ENCODE measurements at regions not wholly inside any gene's neighbourhood (a gene's known extent, or its start where the extent isn't known, plus 50 kb on each side); places are given as distances from the start of the nearest gene placed in this dataset.

GRCh38 chr16:73151941-73152340, 104.0 kb upstream of the ZFHX3 start:
- H3K4ac ChIP-seq (ENCODE audit: low read depth in 1 of 2, low read length in 2 of 2) = no peak overlapping the region
- no peak overlapping the region for H2BK120ac ChIP-seq (ENCODE audit: low read depth, low read length)
- no peaks in the 10 kb centered on the region for H3K27me3 ChIP-seq (ENCODE audit: control insufficient read depth in 1 of 2, insufficient read depth in 1 of 2, low read length in 2 of 2)
- no peak overlapping the region for H3K14ac ChIP-seq (ENCODE audit: low read length in 2 of 2)
- H4K8ac ChIP-seq (ENCODE audit: low read length) = no peak overlapping the region
- no peak overlapping the region for H3K27ac ChIP-seq (ENCODE audit: low read length, poor library complexity, severe bottlenecking)
- H3K9ac ChIP-seq (ENCODE audit: low read length) = no peak overlapping the region
- no peak for DNase-seq
- no peak overlapping the region for H3K23ac ChIP-seq (ENCODE audit: low read length in 2 of 2)
- no peaks in the 10 kb centered on the region for H3K4me1 ChIP-seq (ENCODE audit: control insufficient read depth, insufficient read depth, low read depth, low read length)
- H4K91ac ChIP-seq (ENCODE audit: low read length) = no peak overlapping the region
- no peak overlapping the region for H2BK15ac ChIP-seq (ENCODE audit: low read depth, poor library complexity, severe bottlenecking)
- H3K36me3 ChIP-seq (ENCODE audit: control insufficient read depth in 1 of 2, insufficient read depth in 2 of 2, low read depth in 1 of 2, low read length in 2 of 2) = no peaks in the 10 kb centered on the region
- H3K4me2 ChIP-seq (ENCODE audit: low read length, poor library complexity, severe bottlenecking) = no peak overlapping the region
- H3K9me3 ChIP-seq (ENCODE audit: control insufficient read depth, low read length) = no peaks in the 10 kb centered on the region
- no peaks in the 10 kb centered on the region for H3K79me1 ChIP-seq (replicated peaks; ENCODE audit: low read length, poor library complexity, severe bottlenecking)
- H3K18ac ChIP-seq (ENCODE audit: low read depth in 1 of 2, low read length in 2 of 2) = no peak overlapping the region
- 83% methylated on average over 4 of the region's 6 CpGs for WGBS
- no peak overlapping the region for H2BK5ac ChIP-seq (ENCODE audit: low read depth, low read length, poor library complexity, severe bottlenecking)
- no peak overlapping the region for H2BK12ac ChIP-seq (ENCODE audit: low read length in 2 of 2)
- no peak overlapping the region for H2AFZ ChIP-seq (ENCODE audit: low read depth, low read length)
- H2AK5ac ChIP-seq (ENCODE audit: low read length, severe bottlenecking) = no peak overlapping the region
- no peak overlapping the region for H3K4me3 ChIP-seq (ENCODE audit: insufficient read depth in 1 of 2, low read depth in 1 of 2, low read length in 2 of 2)

DNA sequence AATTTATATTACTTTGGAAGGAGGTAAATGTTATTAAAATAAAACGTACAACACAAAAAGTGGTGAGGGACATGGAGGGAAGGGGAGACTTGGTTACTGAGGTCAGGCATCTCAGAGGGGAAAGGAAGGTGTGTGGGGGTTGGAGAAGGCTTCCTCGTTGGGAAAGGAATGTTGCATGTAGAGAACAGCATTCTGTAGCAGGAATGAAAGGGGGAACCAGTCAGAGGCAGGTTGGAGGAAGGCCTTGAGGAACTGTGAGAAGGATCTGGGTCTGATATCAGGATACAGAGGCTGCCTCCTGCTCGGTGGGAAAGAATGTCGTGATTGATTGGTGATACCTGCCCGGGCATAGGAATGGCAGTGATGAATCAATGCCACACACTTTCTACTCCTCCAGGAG, 103.3 kb upstream of the ZFHX3 start:
- Histone ChIP-seq H4K8ac (ENCODE audit: low read length) (no peak overlapping the region), H2AFZ (ENCODE audit: low read depth, low read length) (no peak overlapping the region), H2AK5ac (ENCODE audit: low read length, severe bottlenecking) (no peak overlapping the region), H4K91ac (ENCODE audit: low read length) (no peak overlapping the region), H3K4ac (ENCODE audit: low read depth in 1 of 2, low read length in 2 of 2) (no peak overlapping the region), H3K9ac (ENCODE audit: low read length) (no peak overlapping the region), H3K4me3 (ENCODE audit: insufficient read depth in 1 of 2, low read depth in 1 of 2, low read length in 2 of 2) (no peak overlapping the region), H2BK5ac (ENCODE audit: low read depth, low read length, poor library complexity, severe bottlenecking) (no peak overlapping the region), H3K4me1 (ENCODE audit: control insufficient read depth, insufficient read depth, low read depth, low read length) (no peaks in the 10 kb centered on the region), H2BK15ac (ENCODE audit: low read depth, poor library complexity, severe bottlenecking) (no peak overlapping the region), H3K79me1 (replicated peaks; ENCODE audit: low read length, poor library complexity, severe bottlenecking) (no peaks in the 10 kb centered on the region), H3K4me2 (ENCODE audit: low read length, poor library complexity, severe bottlenecking) (no peak overlapping the region), H3K36me3 (ENCODE audit: control insufficient read depth in 1 of 2, insufficient read depth in 2 of 2, low read depth in 1 of 2, low read length in 2 of 2) (no peaks in the 10 kb centered on the region), H3K18ac (ENCODE audit: low read depth in 1 of 2, low read length in 2 of 2) (no peak overlapping the region), H2BK12ac (ENCODE audit: low read length in 2 of 2) (no peak overlapping the region), H3K9me3 (ENCODE audit: control insufficient read depth, low read length) (no peaks in the 10 kb centered on the region), H3K27me3 (ENCODE audit: control insufficient read depth in 1 of 2, insufficient read depth in 1 of 2, low read length in 2 of 2) (no peaks in the 10 kb centered on the region), H3K14ac (ENCODE audit: low read length in 2 of 2) (no peak overlapping the region), H3K27ac (ENCODE audit: low read length, poor library complexity, severe bottlenecking) (no peak overlapping the region), H2BK120ac (ENCODE audit: low read depth, low read length) (no peak overlapping the region), H3K23ac (ENCODE audit: low read length in 2 of 2) (no peak overlapping the region)
- 49% methylated on average over 5 of the region's 5 CpGs for WGBS
- DNase-seq = no peak

- Histone ChIP-seq H3K27ac (ENCODE audit: low read length, poor library complexity, severe bottlenecking) (no peak overlapping the region), H3K14ac (ENCODE audit: low read length in 2 of 2) (no peak overlapping the region), H2BK12ac (ENCODE audit: low read length in 2 of 2) (no peak overlapping the region), H2BK5ac (ENCODE audit: low read depth, low read length, poor library complexity, severe bottlenecking) (no peak overlapping the region), H3K36me3 (ENCODE audit: control insufficient read depth in 1 of 2, insufficient read depth in 2 of 2, low read depth in 1 of 2, low read length in 2 of 2) (no peaks in the 10 kb centered on the region), H3K79me1 (replicated peaks; ENCODE audit: low read length, poor library complexity, severe bottlenecking) (no peaks in the 10 kb centered on the region), H2AK5ac (ENCODE audit: low read length, severe bottlenecking) (no peak overlapping the region), H2BK120ac (ENCODE audit: low read depth, low read length) (no peak overlapping the region), H3K4me2 (ENCODE audit: low read length, poor library complexity, severe bottlenecking) (no peak overlapping the region), H2AFZ (ENCODE audit: low read depth, low read length) (no peak overlapping the region), H3K9me3 (ENCODE audit: control insufficient read depth, low read length) (no peaks in the 10 kb centered on the region), H4K91ac (ENCODE audit: low read length) (no peak overlapping the region), H4K8ac (ENCODE audit: low read length) (no peak overlapping the region), H2BK15ac (ENCODE audit: low read depth, poor library complexity, severe bottlenecking) (no peak overlapping the region), H3K9ac (ENCODE audit: low read length) (no peak overlapping the region), H3K23ac (ENCODE audit: low read length in 2 of 2) (no peak overlapping the region), H3K27me3 (ENCODE audit: control insufficient read depth in 1 of 2, insufficient read depth in 1 of 2, low read length in 2 of 2) (no peaks in the 10 kb centered on the region), H3K18ac (ENCODE audit: low read depth in 1 of 2, low read length in 2 of 2) (no peak overlapping the region), H3K4me3 (ENCODE audit: insufficient read depth in 1 of 2, low read depth in 1 of 2, low read length in 2 of 2) (no peak overlapping the region), H3K4ac (ENCODE audit: low read depth in 1 of 2, low read length in 2 of 2) (no peak overlapping the region), H3K4me1 (ENCODE audit: control insufficient read depth, insufficient read depth, low read depth, low read length) (no peaks in the 10 kb centered on the region)
- WGBS = no CpG with 5 or more reads among the region's 4 CpGs
- DNase-seq = no peak
Measured at GRCh38 chr16:73150786-73151185, 102.9 kb upstream of the ZFHX3 start.

DNA sequence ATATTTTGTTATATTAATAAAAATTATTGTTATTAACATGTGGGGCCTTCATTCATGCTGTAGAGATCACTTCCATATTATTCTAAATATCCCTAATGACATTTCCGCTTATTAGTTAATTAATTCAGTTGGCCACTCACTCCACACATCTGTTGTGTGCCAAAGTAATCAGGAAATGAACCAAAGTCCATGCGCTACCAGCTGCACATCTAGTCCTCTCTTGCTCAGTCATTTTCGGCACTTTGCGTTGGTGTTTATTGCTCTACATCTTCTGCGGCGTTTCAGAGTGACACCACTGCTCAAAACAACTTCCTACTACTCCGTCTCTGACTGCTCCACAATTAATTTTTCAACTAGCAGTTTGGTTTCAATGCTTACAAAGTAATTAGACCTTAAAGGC, 101.4 kb upstream of the ZFHX3 start:
- H3K4ac ChIP-seq (ENCODE audit: low read depth in 1 of 2, low read length in 2 of 2) = no peak overlapping the region
- WGBS = 72% methylated on average over 7 of the region's 7 CpGs
- H3K23ac ChIP-seq (ENCODE audit: low read length in 2 of 2) = no peak overlapping the region
- no peak overlapping the region for H2BK12ac ChIP-seq (ENCODE audit: low read length in 2 of 2)
- DNase-seq = no peak
- no peaks in the 10 kb centered on the region for H3K9me3 ChIP-seq (ENCODE audit: control insufficient read depth, low read length)
- H4K91ac ChIP-seq (ENCODE audit: low read length) = no peak overlapping the region
- no peak overlapping the region for H3K4me3 ChIP-seq (ENCODE audit: insufficient read depth in 1 of 2, low read depth in 1 of 2, low read length in 2 of 2)
- H3K18ac ChIP-seq (ENCODE audit: low read depth in 1 of 2, low read length in 2 of 2) = no peak overlapping the region
- H3K27me3 ChIP-seq (ENCODE audit: control insufficient read depth in 1 of 2, insufficient read depth in 1 of 2, low read length in 2 of 2) = no peaks in the 10 kb centered on the region
- H3K36me3 ChIP-seq (ENCODE audit: control insufficient read depth in 1 of 2, insufficient read depth in 2 of 2, low read depth in 1 of 2, low read length in 2 of 2) = no peaks in the 10 kb centered on the region
- no peak overlapping the region for H3K27ac ChIP-seq (ENCODE audit: low read length, poor library complexity, severe bottlenecking)
- no peak overlapping the region for H2AFZ ChIP-seq (ENCODE audit: low read depth, low read length)
- no peak overlapping the region for H2BK5ac ChIP-seq (ENCODE audit: low read depth, low read length, poor library complexity, severe bottlenecking)
- no peaks in the 10 kb centered on the region for H3K79me1 ChIP-seq (replicated peaks; ENCODE audit: low read length, poor library complexity, severe bottlenecking)
- no peak overlapping the region for H3K4me2 ChIP-seq (ENCODE audit: low read length, poor library complexity, severe bottlenecking)
- H4K8ac ChIP-seq (ENCODE audit: low read length) = no peak overlapping the region
- H3K14ac ChIP-seq (ENCODE audit: low read length in 2 of 2) = no peak overlapping the region
- no peak overlapping the region for H2AK5ac ChIP-seq (ENCODE audit: low read length, severe bottlenecking)
- H3K9ac ChIP-seq (ENCODE audit: low read length) = no peak overlapping the region
- no peak overlapping the region for H2BK15ac ChIP-seq (ENCODE audit: low read depth, poor library complexity, severe bottlenecking)
- H3K4me1 ChIP-seq (ENCODE audit: control insufficient read depth, insufficient read depth, low read depth, low read length) = no peaks in the 10 kb centered on the region
- no peak overlapping the region for H2BK120ac ChIP-seq (ENCODE audit: low read depth, low read length)

Data from mesenchymal stem cell (in vitro differentiated cells and primary cell).